HUDEP-2 (cell line): ENCODE measurements at regions not wholly inside any gene's neighbourhood (a gene's known extent, or its start where the extent isn't known, plus 50 kb on each side); places are given as distances from the start of the nearest gene placed in this dataset.
"Not testable (repeated sequence)": the region's sequence is repeated elsewhere in the genome, so short reads cannot be mapped to it uniquely, and the experiment has no call there.

Source experiments
- DNase-seq, 76 experiments: peaks; one replicate each; lab custom pipeline; 2025; ENCODE audit not compliant: unreplicated experiment in 76 of 76; lab: John Stamatoyannopoulos, UW

DNA sequence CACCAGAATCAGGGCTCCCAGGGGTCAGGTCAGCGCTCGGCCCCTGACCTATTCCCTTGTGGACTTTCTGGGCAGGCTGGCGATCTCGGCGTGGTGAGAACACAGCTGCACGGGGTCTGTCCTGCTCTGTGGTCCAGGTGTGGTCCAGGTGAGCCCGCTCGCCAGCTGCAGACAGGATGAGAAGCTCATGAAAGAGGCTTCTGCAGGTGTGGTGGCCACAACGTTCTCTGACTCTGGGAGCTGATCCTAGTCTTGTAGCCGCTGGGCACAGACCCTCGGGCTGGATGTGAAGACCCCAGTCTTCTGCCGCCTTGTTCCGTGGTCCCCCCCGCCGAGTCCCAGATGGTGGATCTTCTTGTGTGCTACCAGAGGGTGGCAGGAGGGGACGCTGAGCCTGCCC, 129.7 kb downstream of the RTP5 start:
- DNase-seq: no peak

DNA sequence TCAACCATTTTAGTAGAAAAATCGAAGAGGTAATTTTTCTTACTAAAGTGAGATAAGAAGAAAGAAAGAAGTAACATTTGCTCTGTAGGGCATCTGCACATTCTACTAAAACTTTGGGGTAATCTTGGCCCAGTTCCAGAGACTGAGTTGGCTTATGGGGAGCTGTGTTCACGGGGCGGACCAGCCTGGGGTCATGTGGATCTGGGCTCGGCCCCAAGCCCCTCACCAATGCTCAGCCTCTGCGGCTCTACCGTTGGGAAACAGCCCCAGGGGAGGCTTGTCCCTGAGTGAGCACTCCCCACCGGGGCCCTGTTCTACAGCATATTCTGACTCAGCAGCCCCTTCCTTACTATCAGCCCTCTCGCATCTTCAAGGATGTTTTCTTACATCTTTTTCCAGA, 132.3 kb downstream of the RTP5 start:
- no peak for DNase-seq

DNA sequence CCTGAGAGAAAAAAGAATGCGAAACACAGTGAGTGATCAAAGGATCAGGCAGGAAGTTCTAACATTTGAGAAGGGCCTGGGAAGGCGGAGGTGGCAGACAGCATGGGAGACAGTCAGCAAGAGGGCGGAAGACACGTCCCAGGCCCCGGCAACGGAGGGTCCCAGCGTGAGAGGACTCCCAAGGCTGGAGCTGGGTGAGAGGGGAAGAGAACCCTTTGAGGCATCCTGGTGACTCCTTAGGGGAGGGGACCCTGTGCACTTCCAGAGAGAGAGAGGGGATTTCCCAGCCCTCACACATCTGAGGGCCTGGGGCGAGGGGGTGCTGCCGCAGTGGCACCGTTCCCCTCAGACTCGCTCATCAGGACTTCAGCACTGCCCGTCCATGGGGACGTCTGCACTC, 133.4 kb downstream of the RTP5 start:
- no peak for DNase-seq

DNA sequence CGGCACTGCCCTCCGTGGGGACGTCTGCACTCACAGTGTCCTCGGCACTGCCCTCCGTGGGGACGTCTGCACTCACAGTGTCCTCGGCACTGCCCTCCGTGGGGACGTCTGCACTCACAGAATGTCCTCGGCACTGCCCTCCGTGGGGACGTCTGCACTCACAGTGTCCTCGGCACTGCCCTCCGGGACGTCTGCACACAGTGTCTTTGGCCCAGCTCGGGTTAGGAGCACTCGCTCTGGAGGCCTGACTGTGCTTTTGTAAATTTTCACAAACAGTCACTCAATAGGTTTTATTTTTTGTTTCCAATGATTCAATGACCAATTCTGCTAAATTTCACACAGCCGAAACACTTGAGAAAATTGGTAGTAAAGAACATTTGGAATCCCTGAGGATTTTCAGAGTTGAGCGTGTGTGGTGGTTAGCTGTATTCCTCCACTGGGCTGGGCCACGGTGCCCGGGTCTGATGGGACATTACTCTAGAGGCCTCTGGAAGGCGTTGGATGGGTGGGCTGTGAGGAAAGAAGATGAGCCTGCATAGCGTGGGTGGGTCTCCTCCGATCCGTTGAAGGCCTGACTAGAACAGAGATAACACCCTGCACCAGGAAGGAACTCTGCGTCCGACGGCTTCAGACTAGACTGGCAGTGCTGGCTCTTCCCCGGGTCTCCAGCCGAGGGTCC, 134.8 kb downstream of the RTP5 start:
- no peak for DNase-seq

DNA sequence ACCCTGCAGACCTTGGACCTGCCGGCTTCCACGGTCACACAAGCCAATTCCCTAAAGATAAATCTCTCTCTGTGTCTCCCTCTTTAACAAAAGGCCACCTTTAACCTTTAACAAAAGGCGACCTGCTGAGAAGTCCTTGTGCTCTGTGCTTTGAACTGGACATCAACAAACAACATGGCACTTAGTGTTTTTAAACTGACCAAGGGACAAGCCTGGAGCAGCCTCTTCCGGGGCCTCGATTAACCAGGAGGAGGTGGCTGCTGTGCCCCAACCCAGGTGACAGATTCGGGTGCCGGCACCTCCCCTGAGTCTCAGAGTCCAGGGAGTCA, 135.3 kb downstream of the RTP5 start:
- DNase-seq: no peak

DNA sequence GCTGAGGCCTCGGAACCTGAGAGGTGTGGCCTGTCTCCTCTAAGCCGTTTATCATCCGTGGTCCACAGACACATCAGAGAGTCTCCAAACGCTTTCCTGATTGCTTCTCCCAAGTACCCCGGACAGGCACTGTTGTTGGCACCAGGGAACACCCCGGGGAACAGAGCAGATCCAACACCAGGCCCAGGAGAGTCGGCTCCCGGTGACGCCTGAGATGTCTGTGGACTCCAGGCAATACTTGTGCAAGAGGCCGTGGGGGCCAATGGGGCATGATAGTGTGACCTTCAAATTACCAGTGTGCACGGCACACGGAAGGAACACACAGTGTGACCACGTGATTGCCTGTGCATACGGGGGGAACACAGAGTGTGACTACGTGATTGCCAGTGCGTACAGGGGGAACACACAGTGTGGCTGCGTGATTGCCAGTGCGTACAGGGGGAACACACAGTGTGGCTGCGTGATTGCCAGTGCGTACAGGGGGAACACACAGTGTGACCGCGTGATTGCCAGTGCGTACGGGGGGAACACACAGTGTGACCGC, 136.6 kb downstream of the RTP5 start:
- not testable (repeated sequence) for DNase-seq

DNA sequence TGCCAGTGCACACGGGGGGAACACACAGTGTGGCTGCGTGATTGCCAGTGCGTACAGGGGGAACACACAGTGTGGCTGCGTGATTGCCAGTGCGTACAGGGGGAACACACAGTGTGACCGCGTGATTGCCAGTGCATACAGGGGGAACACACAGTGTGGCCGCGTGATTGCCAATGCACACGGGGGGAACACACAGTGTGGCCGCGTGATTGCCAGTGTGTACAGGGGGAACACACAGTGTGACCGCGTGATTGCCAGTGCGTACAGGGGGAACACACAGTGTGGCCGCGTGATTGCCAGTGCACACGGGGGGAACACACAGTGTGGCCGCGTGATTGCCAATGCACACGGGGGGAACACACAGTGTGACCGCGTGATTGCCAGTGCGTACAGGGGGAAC, 139.4 kb downstream of the RTP5 start:
- not testable (repeated sequence) for DNase-seq

DNA sequence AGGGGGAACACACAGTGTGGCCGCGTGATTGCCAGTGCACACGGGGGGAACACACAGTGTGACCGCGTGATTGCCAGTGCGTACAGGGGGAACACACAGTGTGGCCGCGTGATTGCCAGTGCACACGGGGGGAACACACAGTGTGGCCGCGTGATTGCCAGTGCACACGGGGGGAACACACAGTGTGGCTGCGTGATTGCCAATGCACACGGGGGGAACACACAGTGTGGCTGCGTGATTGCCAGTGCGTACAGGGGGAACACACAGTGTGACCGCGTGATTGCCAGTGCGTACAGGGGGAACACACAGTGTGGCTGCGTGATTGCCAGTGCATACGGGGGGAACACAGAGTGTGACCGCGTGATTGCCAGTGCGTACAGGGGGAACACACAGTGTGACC, 140.3 kb downstream of the RTP5 start:
- DNase-seq: not testable (repeated sequence)

DNA sequence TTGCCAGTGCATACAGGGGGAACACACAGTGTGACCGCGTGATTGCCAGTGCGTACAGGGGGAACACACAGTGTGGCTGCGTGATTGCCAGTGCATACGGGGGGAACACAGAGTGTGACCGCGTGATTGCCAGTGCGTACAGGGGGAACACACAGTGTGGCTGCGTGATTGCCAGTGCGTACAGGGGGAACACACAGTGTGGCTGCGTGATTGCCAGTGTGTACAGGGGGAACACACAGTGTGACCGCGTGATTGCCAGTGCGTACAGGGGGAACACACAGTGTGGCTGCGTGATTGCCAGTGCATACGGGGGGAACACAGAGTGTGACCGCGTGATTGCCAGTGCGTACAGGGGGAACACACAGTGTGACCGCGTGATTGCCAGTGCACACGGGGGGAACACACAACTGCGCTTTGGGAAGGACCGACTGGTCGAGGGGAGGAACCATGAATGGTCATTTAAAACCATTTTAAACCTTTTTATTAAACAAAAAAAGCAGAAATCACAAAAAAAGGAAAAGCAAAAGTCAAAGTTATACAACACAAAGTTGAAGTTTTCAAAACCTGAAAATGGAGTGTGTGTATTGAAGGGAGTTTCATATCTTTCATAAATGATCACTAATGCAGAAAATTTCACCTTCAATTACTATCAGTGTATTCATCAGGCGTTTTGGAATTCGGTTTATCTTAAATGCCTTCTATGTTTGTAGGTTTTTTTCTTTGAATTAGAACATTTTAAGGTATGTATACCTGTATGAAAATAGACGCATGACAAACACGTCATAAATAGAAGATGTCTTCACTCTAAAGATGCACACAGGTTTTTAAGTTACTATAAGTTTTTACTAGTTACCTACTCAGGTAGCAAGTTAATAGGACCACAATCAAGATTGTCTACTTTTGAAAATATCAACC, 141.0 kb downstream of the RTP5 start:
- not testable (repeated sequence) for DNase-seq

DNA sequence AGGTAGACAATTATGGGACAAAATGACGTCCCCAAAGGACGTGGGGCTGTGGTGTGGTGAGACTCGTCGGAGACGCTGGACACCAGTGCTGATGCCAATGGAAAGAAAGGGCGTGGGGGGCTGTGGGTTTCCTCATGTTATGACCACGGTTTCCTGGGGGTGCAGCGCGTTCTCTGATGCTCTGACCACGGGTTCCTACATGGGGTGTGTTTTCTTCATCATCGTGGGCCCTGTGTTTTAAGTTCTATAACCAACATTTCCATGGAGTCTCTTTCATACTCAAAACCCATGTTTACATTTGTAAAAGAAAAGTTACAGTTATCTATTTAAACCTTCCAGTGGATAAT, 141.6 kb downstream of the RTP5 start:
- no peak for DNase-seq

DNA sequence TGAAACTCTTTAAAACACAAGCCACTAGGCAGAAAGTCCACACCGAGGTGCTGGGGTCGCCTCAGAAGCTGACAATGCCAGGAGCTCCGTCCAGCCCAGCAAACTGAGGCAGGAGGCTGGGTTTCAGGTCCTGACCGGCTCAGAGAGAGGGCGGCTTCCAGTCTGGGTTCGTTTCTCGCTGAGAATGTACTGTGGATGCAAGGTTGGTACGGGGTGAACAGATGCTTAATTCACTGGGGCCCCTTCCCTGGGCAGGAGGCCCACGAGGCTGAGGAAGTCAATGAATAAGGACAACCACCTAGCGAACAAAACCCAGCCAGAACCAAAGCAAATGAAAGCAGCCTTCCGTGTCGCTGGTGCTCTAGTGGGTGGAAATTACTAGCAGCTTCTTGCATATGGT, 142.0 kb downstream of the RTP5 start:
- DNase-seq: no peak

DNA sequence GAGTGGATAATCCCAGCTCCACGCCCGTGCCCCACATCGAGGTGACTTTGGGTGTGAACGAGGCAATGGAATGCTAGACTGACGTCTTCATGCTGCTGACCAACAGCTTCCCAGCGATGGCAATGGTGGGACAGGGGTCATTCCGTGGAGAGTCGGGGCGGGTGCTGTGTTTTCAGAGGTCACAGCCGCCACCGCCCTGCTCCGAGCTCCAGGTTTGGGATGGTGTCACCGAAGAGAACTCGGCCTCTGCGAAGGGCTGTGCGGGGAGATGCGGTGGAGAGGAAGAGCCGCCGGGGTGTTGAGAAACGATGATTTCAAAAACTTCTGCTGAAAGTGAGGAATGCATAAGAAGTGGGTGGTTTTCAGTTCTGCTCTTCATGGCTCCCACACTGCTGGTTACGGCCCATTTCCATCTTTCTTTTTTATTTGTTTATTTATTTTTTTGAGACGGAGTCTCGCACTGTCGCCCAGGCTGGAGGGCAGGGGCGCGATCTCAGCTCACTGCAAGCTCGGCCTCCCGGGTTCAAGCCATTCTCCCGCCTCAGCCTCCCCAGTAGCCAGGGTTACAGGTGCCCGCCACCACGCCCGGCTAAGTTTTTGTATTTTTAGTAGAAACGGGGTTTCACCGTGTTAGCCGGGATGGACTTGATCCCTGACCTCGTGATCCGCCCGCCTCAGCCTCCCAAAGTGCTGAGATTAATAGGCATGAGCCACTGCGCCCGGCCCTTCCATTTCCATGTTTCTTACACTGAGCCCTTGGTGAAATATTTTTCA, 142.6 kb downstream of the RTP5 start:
- DNase-seq: no peak

DNA sequence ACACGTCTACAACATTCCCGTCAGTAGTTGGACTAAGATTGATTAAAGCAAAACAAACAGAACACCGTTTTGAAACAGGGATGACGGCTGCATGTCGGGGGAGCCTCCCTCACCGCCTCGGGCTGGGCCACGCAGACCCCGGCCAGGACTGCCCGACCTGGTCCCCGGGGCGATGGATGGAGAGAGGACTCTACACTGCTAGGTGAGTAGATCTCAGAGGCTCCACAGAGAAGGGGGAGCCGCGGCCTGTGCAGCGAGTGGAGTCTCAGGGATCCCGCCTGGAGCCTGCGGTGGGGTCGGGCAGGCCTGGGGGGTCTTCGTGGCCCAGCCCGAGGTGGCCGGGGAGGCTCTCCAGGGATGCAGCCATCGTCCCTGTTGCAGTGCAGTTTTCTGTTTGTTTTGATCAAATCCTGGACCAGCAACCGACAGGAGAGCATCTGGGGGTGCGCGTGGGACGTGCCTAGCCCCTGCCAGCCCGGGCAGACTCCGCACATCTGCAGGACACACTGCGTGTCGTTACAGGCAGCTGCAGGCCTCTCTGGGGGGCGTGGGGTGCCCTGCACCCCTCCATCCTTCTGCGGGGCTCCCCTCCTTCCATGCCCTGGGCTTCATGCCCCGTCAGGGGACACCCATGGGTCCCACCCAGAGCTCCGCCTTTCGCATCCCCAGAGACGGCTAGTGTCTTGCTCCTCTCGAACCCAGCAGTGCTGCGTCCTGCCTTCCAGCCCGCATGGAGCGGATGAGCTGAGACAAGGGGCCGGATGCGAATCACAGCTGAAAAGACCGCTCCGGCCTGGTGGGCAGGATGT, 143.6 kb downstream of the RTP5 start:
- DNase-seq: no peak

DNA sequence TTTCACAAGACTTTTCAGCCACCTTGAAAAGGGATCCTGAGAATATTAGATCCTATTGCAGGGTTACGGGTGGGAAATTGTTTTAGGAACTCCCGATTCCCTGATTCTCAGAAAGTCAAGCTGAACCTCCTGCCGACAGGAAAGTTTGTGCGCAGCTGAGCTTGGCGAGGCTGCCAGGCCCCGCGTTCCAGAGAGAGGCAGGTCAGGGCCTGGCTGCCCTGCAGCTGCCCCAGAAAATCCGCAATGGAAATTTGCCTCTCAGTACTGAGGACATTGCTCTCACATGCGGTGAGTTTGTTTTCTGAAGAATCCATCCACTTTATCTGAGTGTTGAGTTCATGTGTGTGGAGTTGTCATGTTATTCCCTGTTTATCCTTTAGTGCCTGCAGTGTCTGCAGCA, 144.2 kb downstream of the RTP5 start:
- no peak for DNase-seq

DNA sequence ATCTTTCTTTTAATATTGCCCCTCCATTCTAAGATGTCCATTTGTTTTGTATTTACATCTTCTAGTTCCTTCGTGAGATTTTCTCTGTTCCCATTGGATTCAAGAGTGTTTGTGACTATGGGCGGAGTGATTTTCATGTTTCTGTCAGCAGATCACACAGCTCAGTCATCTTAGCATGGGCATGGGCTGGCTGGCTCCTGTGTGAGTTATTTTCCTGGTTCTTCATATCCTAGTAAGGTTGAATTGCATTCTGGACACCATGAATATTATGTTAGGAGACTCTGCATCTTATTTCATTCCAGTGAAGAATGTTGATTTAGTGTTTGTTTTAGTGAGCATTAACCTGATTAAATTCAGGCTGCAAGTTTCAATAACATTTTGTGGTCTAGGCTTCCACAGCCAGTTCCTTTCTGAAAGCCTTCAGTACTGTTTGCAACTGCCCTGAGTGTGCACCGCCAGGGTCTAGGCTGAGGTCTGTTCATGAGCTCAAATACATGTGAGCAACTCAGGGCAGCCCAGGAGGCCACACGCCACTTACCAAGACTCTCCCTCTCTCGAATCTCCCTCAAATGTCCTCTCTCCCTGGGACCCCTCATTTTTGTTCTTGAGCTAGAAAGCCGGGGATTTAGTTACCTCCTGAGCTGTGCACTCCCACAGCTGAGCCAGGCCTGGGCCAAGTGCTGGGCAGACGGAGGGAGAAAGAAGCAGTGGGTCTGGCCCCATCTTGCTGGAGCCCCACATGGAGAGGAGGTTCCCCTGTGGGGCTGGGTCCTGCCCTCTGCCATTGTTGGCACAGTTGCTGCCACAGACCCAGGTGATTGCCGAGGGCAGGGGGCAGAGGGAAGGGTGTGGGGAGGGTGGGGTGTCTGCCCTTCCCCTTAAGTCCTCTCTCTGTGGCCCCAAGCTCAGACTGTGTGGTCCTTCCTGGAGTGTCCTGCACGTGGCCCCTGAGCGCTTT, 145.9 kb downstream of the RTP5 start:
- no peak for DNase-seq

DNA sequence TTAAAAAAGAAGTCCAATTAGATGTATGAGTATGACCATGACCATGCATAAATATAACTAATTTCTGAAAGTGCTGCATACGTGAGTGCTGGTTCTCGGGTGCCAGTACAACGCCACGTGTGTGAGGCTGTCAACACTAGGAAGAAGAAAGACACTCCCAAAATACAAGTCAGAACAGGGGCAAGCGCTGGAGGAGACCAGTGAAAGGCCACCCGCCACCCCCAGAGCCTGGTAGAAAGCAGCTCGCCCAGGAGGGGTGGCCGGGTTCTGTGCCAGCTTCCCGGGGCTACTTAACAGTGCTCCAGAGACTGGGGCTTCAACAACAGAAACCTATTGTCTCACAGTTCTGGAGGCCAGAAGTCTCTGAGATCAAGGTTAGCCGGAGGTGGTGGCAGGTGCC, 147.6 kb downstream of the RTP5 start:
- DNase-seq: no peak

DNA sequence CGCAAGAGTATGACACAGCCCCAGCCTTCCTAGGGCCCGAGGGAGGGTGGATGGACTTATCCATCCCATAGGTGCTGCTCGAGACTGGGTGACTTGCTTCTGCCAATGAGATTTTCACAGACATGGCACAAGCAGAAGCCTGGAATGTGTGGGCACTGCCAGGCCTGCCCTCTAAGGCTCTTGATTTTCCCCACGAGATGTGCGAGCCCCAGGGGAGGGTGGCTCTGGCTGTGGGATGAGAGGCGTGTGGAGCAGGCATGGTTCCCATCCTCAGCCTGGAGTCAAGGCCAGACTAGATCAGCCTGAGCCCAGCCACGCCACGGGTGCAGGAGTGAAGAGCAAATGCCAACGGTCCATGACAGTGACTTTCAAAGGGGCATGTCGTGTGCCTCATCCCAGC, 148.9 kb downstream of the RTP5 start:
- not testable (repeated sequence) for DNase-seq

DNA sequence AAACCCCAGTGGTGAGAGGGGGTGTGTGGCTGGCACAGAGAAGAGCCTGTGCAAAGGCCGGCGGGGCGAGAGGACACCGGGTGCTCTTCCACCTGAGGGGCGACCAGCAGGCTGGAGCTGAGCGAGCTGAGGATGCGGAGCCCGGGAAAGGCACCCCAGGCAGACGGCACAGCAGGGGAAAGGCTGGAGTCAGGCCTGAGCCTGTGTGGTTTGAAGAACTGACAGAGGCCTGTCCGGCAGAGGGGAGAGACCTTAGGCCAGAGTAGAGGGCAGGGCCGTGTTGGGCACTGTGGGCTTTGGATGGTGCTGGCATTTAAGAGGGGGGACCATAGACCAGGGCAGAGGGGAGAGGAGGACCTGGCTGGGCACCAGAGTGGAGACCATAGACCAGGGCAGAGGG, 149.8 kb downstream of the RTP5 start:
- no peak for DNase-seq

DNA sequence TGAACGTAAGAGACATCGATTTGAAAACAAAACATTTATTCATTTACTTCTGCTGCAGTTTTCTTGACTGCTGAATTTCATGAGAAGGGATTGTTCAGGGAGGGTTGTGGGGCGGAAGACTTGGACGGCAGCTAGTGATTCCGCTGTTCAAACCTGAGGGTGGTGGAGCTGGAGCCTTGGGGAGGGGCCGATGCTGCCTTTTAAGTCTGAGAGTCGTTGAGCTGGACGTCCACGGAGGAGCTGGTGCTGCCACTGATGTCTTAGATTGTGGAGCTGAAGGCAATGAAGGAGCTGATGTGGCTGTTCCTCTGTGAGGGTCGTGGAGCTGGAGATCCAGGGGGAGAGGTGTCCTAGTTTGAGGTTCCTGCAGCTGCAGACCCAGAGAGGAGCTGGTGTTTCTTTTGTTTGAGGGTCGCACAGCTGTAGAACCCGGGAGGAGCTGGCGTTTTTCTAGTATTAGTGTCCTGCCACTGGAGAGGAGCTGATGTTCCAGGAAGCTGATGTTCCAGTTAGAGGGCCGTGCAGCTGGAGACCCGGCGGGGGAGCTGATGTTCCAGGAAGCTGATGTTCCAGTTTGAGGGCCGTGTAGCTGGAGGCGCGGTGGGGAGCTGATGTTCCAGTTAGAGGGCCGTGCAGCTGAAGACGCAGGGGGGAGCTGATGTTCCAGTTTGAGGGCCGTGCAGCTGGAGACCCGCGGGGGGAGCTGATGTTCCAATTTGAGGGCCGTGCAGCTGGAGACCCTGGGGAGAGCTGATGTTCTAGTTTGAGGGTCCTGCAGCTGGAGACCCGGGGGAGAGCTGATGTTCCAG, 150.9 kb downstream of the RTP5 start:
- DNase-seq: peak in 1 of 76 experiments; percentile 9
